ENCODE measurements at regions not wholly inside any gene's neighbourhood (a gene's known extent, or its start where the extent isn't known, plus 50 kb on each side); places are given as distances from the start of the nearest gene placed in this dataset.

- TF ChIP-seq POLR2A (IDR thresholded peaks at IDR 0.05; ENCODE audit: low read depth, low read length), result no peak
- peak; percentile 98 for FAIRE-seq
- DNase-seq (ENCODE audit: insufficient read length, low spot score), result peak; percentile 9
Measured at GRCh38 chr9:71506821-71507220, 261.5 kb downstream of the CEMIP2 start.

GRCh38 chr9:71504636-71505035 is 263.7 kb downstream of the CEMIP2 start:
- no peak for TF ChIP-seq POLR2A (IDR thresholded peaks at IDR 0.05; ENCODE audit: low read depth, low read length)
- no peak for DNase-seq (ENCODE audit: insufficient read length, low spot score)
- FAIRE-seq, result no peak

GRCh38 chr9:71498691-71499090 is 269.6 kb downstream of the CEMIP2 start:
- DNase-seq (ENCODE audit: insufficient read length, low spot score) (no peak), FAIRE-seq (no peak)
- TF ChIP-seq POLR2A (IDR thresholded peaks at IDR 0.05; ENCODE audit: low read depth, low read length), result no peak

GRCh38 chr9:71490810-71491209 is 277.5 kb downstream of the CEMIP2 start:
- TF ChIP-seq POLR2A (IDR thresholded peaks at IDR 0.05; ENCODE audit: low read depth, low read length), result no peak
- DNase-seq (ENCODE audit: insufficient read length, low spot score) (no peak), FAIRE-seq (peak; percentile 86)

GRCh38 chr9:71487061-71487460 is 281.3 kb downstream of the CEMIP2 start:
- DNase-seq (ENCODE audit: insufficient read length, low spot score), result no peak
- TF ChIP-seq POLR2A (IDR thresholded peaks at IDR 0.05; ENCODE audit: low read depth, low read length), result no peak
- FAIRE-seq, result no peak

- DNase-seq (ENCODE audit: insufficient read length, low spot score) (no peak), FAIRE-seq (no peak)
- no peak for TF ChIP-seq POLR2A (IDR thresholded peaks at IDR 0.05; ENCODE audit: low read depth, low read length)
Measured at GRCh38 chr9:71485326-71485725, 283.0 kb downstream of the CEMIP2 start.

GRCh38 chr9:71483436-71483835 is 284.9 kb downstream of the CEMIP2 start:
- FAIRE-seq (no peak), DNase-seq (ENCODE audit: insufficient read length, low spot score) (no peak)
- TF ChIP-seq POLR2A (IDR thresholded peaks at IDR 0.05; ENCODE audit: low read depth, low read length), result no peak

GRCh38 chr9:71479621-71480020 is 288.7 kb downstream of the CEMIP2 start:
- no peak for DNase-seq (ENCODE audit: insufficient read length, low spot score)
- no peak for TF ChIP-seq POLR2A (IDR thresholded peaks at IDR 0.05; ENCODE audit: low read depth, low read length)
- FAIRE-seq, result no peak

GRCh38 chr9:71472400-71472799 is 295.9 kb downstream of the CEMIP2 start:
- no peak for DNase-seq (ENCODE audit: insufficient read length, low spot score)
- TF ChIP-seq POLR2A (IDR thresholded peaks at IDR 0.05; ENCODE audit: low read depth, low read length), result no peak
- no peak for FAIRE-seq

- no peak for DNase-seq (ENCODE audit: insufficient read length, low spot score)
- no peak for FAIRE-seq
Measured at GRCh38 chr9:71465392-71465791, 302.9 kb downstream of the CEMIP2 start.

GRCh38 chr9:71459082-71459481 is 309.2 kb downstream of the CEMIP2 start:
- FAIRE-seq, result no peak
- no peak for TF ChIP-seq POLR2A (IDR thresholded peaks at IDR 0.05; ENCODE audit: low read depth, low read length)

More at GRCh38 chr9:71465392-71465791, 302.9 kb downstream of the CEMIP2 start:
- TF ChIP-seq POLR2A (IDR thresholded peaks at IDR 0.05; ENCODE audit: low read depth, low read length), result no peak

GRCh38 chr9:71446473-71447411 is 321.6 kb downstream of the CEMIP2 start:
- TF ChIP-seq POLR2A (IDR thresholded peaks at IDR 0.05; ENCODE audit: low read depth, low read length), result no peak
- DNase-seq (ENCODE audit: insufficient read length, low spot score), result no peak
- no peak for FAIRE-seq

More at GRCh38 chr9:71459082-71459481, 309.2 kb downstream of the CEMIP2 start:
- no peak for DNase-seq (ENCODE audit: insufficient read length, low spot score)

- TF ChIP-seq POLR2A (IDR thresholded peaks at IDR 0.05; ENCODE audit: low read depth, low read length), result no peak
- DNase-seq (ENCODE audit: insufficient read length, low spot score) (no peak), FAIRE-seq (no peak)
Measured at GRCh38 chr9:71446106-71446472, 322.2 kb downstream of the CEMIP2 start.

GRCh38 chr9:71442937-71443336 is 321.5 kb upstream of the TRPM3 start:
- no peak for TF ChIP-seq POLR2A (IDR thresholded peaks at IDR 0.05; ENCODE audit: low read depth, low read length)
- DNase-seq (ENCODE audit: insufficient read length, low spot score) (no peak), FAIRE-seq (no peak)

GRCh38 chr9:71441266-71441665 is 319.8 kb upstream of the TRPM3 start:
- no peak for TF ChIP-seq POLR2A (IDR thresholded peaks at IDR 0.05; ENCODE audit: low read depth, low read length)
- DNase-seq (ENCODE audit: insufficient read length, low spot score) (no peak), FAIRE-seq (no peak)
